Hepatocyte (in vitro differentiated cells): ENCODE measurements at regions not wholly inside any gene's neighbourhood (a gene's known extent, or its start where the extent isn't known, plus 50 kb on each side); places are given as distances from the start of the nearest gene placed in this dataset.

Experiments used
- EZH2 ChIP-seq: fragments of 200-600 bp; sonication (generic); IDR thresholded peaks from 2 replicates; pipeline ENCODE4 v1.6.1; 2016; ENCODE audit warnings: antibody characterized with exemption, mild to moderate bottlenecking, borderline replicate concordance
- TF ChIP-seq, protein P1 (sequence below): fragments of 200-600 bp; sonication (generic); IDR thresholded peaks from 2 replicates; pipeline ENCODE4 v1.5.1; 2016; ENCODE audit warnings: antibody characterized with exemption, mild to moderate bottlenecking; ENCODE audit not compliant: poor library complexity

DNA sequence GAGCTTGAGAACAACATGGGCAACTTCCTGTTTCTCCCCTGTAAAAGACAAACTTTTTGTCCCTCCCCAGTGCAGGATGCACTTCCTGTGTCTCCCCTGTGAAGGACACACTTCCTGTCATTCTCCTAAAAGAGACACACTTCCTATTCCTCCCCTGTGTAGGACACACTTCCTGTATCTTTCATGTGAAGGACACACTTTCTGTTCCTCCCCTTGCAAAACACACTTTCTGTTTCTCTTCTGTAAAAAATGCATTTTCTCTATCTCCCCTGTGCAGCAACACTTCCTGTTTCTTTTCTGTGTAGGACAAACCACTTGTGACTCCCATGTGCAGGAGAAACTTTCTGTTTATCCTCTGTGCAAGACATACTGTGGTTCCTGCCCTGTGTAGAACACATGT, 488.6 kb upstream of the USP9Y start:
- TF ChIP-seq, protein P1, sequence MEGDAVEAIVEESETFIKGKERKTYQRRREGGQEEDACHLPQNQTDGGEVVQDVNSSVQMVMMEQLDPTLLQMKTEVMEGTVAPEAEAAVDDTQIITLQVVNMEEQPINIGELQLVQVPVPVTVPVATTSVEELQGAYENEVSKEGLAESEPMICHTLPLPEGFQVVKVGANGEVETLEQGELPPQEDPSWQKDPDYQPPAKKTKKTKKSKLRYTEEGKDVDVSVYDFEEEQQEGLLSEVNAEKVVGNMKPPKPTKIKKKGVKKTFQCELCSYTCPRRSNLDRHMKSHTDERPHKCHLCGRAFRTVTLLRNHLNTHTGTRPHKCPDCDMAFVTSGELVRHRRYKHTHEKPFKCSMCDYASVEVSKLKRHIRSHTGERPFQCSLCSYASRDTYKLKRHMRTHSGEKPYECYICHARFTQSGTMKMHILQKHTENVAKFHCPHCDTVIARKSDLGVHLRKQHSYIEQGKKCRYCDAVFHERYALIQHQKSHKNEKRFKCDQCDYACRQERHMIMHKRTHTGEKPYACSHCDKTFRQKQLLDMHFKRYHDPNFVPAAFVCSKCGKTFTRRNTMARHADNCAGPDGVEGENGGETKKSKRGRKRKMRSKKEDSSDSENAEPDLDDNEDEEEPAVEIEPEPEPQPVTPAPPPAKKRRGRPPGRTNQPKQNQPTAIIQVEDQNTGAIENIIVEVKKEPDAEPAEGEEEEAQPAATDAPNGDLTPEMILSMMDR, result no peak
- TF ChIP-seq EZH2, result no peak
